HG02642 (cell line): ENCODE measurements at regions not wholly inside any gene's neighbourhood (a gene's known extent, or its start where the extent isn't known, plus 50 kb on each side); places are given as distances from the start of the nearest gene placed in this dataset.
A peak's percentile ranks its signal among the peaks of the same experiment; 100 is the strongest.

Experiments
- ATAC-seq: cut with Tn5 transposase; IDR thresholded peaks from one replicate; pipeline ENCODE4 v1.9.1; 2021; ENCODE audit warnings: mild to moderate bottlenecking; ENCODE audit not compliant: unreplicated experiment, poor library complexity

GRCh38 chr4:54482529-54483200 is 175.1 kb upstream of the KIT start:
- ATAC-seq: no peak

GRCh38 chr4:54484383-54484782 is 173.4 kb upstream of the KIT start:
- ATAC-seq: no peak

DNA sequence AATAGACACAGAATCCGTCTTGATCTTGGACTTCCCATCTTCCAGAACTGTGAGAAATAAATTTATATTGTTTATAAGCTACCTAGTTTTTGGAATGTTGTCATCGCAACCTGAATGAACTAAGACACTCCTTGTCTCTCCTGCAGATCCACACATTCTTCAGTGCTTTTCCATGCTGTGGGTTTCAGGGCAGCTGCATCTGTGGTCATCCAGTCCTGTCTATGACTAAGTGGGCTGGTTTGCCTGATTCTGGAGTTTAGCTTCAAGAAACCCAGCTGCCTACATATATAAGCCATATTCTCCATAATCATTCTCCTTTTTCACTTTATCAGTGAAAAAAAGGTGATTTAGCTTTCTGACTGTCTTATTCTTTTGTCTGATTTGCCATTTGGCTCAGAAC is 170.3 kb upstream of the KIT start:
- ATAC-seq: no peak

GRCh38 chr4:54493862-54494261 is 163.9 kb upstream of the KIT start:
- ATAC-seq: no peak

DNA sequence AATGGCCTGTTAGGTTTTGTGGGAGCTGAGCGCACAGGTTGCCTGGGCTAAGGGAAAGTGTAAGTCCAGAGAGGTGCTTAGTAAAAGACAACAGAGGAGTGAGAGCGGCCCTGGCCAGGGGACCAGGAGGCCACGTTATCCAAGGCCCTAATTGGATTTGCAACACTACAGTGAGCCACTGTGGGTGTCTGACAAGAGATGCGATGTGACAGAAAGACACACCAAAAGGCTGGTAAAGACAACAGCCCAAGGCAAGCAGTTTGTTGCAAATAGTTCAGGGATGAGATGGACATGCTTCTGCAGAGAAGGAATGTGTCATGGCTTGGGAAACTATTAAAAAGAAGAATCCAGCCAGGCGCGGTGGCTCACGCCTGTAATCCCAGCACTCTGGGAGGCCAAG is 162.7 kb upstream of the KIT start:
- no peak for ATAC-seq

DNA sequence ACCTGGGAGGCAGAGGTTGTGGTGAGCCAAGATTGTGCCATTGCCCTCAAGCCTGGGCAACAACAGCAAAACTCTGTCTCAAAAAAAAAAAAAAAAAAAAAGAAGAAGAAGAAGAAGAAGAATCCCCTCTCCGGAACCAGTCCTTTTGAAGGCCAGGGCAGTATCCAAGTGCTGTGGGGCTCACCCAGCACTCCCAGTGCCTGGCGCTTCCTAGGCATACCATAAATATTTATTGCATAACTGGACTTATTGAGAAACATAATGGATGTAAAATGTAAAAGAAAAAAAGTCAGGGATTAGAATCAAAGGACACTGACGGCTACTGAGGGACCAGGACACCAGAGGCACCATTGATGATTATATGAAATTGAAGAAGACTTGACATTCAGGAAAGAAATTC is 162.1 kb upstream of the KIT start:
- ATAC-seq: no peak

GRCh38 chr4:54496412-54496811 is 161.3 kb upstream of the KIT start:
- no peak for ATAC-seq

- ATAC-seq: no peak
Measured at GRCh38 chr4:54497947-54498346, 159.8 kb upstream of the KIT start.

- no peak for ATAC-seq
Measured at GRCh38 chr4:54498661-54499111, 159.1 kb upstream of the KIT start.

GRCh38 chr4:54499308-54500074 is 158.3 kb upstream of the KIT start:
- no peak for ATAC-seq

DNA sequence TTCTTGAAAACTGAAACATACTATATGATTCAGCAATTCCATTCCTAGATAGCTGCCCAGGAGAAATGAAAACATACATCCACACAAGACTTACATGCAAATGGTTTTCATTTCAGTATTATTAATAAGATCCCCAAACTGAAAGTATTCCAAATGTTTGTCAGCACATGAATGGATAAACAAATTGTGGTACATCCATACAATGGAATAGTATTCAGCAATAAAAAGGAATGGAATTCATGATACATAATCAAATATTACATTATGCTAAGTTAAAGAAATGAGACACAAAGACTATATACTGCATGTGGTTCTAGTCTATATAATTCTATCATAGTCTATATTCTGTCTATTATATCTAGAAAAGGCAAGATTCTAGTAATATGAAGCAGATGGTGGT is 152.4 kb upstream of the KIT start:
- no peak for ATAC-seq

GRCh38 chr4:54505996-54506395 is 151.8 kb upstream of the KIT start:
- ATAC-seq: no peak

DNA sequence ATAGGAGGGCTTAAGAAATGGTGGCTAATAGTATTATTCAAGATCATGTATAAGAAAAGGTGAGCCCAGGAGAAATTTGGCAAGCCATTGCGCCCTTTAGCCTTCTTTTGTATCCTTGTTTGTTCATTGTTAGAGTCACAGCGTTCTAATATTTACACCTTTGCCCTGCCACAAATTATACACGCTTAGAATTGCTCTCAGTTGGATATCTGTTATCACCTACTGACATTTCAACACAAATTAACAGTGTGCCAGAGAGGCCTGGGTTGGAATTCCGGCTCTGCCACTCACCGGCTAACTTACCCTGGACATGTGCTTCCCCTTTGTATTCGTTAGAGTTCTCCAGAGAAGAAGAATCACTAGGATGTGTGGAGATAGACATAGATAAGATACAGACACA is 148.7 kb upstream of the KIT start:
- no peak for ATAC-seq

DNA sequence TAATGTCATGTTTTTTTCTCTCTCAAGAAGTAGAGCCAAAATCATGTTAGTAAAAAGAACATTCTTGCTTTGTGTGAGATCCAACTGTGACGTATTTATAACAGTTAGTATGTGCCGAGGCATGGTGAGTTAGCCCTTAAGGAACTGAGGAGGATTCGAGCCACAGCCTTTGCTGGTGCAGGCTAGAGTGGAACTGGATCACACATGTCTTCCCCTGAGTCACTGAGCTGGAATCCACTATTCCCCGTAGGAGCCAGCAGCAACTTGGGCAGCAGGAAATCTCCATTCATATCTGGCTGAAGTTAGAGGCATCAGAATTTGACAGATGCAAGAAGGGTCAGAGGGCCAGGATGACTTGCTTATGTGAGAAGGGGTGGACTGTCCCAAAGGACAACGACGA is 144.6 kb upstream of the KIT start:
- no peak for ATAC-seq

GRCh38 chr4:54513741-54514140 is 144.0 kb upstream of the KIT start:
- no peak for ATAC-seq

DNA sequence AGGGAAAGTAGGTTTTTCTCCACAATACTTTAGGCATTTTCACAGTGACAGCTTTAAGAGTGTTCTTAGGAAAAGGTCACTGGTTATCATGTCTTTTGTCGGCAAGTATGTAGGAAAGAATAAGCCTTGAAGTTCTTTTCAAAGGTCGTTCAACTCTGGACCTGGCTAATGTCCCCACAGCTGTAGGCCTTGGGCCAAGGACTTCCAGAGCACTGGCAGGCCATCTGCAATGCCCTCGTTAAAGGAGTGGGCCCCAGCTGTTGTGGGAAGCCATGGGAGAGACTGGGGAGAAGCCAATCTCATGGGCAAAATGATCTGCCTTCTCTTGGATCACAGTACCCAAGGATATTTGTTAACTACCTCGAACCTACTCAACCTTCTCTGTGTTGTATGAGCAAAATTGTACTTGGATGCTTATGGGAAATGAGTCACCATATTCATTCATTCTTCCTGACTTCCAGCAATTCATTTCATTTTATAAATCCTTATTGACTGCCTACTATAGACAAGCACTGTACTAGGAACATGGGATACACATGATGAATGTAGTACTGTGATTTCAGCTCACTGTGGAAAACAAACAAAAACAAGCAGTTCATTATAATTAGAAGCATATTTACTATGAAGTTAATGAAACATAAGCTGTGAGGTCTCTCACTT is 141.1 kb upstream of the KIT start:
- no peak for ATAC-seq

- ATAC-seq: no peak
Measured at GRCh38 chr4:54517781-54518444, 139.8 kb upstream of the KIT start.

GRCh38 chr4:54525602-54526001 is 132.2 kb upstream of the KIT start:
- no peak for ATAC-seq

DNA sequence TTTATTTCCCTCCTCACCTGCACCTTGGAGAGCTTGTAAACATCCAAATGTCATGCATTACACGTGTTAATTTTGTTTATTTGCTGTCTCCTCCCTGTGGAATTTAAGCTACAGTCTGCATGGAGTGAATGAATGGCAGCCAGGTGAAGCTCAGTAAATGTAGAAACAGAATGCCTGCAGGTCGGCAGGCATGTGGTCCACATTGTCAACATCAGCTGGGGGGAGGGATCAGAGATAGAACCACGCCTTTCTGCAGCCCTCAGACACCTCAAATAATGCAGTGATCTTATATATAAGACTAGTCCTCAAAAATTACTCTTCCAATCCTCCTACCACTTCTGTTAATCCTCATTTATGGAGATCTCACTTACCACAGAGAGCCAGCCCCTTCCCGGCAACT is 131.2 kb upstream of the KIT start:
- ATAC-seq: no peak

GRCh38 chr4:54527532-54527931 is 130.2 kb upstream of the KIT start:
- ATAC-seq: no peak

- peak; percentile 45 for ATAC-seq
Measured at GRCh38 chr4:54539500-54540029, 118.2 kb upstream of the KIT start.
